PC-3 (cell line): ENCODE measurements at regions not wholly inside any gene's neighbourhood (a gene's known extent, or its start where the extent isn't known, plus 50 kb on each side); places are given as distances from the start of the nearest gene placed in this dataset.

Experiments
- ATAC-seq: fragments of 200-7000 bp; cut with Tn5 transposase; 2 replicates; pipeline ENCODE4 v1.9.1; 2020; ENCODE audit warnings: mild to moderate bottlenecking, moderate library complexity
- BruUV-seq: library from RNA; stranded (reverse); fragments of 400-500 nt; replicated peaks from 2 replicates; lab custom pipeline; 2021; lab: Mats Ljungman, UMichigan
- CTCF ChIA-PET: fragments of 300-600 bp; sonication (Branson Sonifier 250); formaldehyde crosslinking; loops from one replicate; lab custom pipeline; 2022; ENCODE audit warnings: antibody characterized with exemption; lab: Charles Lee
- POLR2A ChIA-PET: fragments of 300-600 bp; sonication (Branson Sonifier 250); formaldehyde crosslinking; loops from one replicate; lab custom pipeline; 2022; ENCODE audit warnings: antibody characterized with exemption; ENCODE audit not compliant: unreplicated experiment; lab: Charles Lee
- DNase-seq: peaks from one replicate; pipeline ENCODE4 v3.0.0-alpha.2; 2015
- H2AFZ ChIP-seq: fragments of 300-600 bp; sonication (generic); 2 replicates; pipeline ENCODE4 v1.6.0; 2016; ENCODE audit warnings: antibody characterized with exemption, low read length
- H3F3A ChIP-seq: fragments of 300-600 bp; sonication (generic); one replicate; pipeline ENCODE4 v1.6.0; 2017; ENCODE audit warnings: antibody characterized with exemption, low read length, control low read depth, mild to moderate bottlenecking; ENCODE audit not compliant: unreplicated experiment
- H3K27ac ChIP-seq: fragments of 300-600 bp; sonication (generic); 2 replicates; pipeline ENCODE4 v1.5.1; 2016; ENCODE audit warnings: mild to moderate bottlenecking, low read length
- H3K27me3 ChIP-seq: fragments of 300-600 bp; sonication (generic); 2 replicates; pipeline ENCODE4 v1.6.1; 2016; ENCODE audit warnings: low read length, mixed read lengths
- H3K36me3 ChIP-seq: fragments of 300-600 bp; sonication (generic); 2 replicates; pipeline ENCODE4 v1.6.1; 2016; ENCODE audit warnings: low read depth, mixed run types, low read length, mixed read lengths
- H3K4me1 ChIP-seq: fragments of 300-600 bp; sonication (generic); 2 replicates; pipeline ENCODE4 v1.5.1; 2016; ENCODE audit warnings: low read length; ENCODE audit not compliant: insufficient read depth
- H3K4me2 ChIP-seq: fragments of 300-600 bp; sonication (generic); 2 replicates; pipeline ENCODE4 v1.6.0; 2016; ENCODE audit warnings: low read length
- H3K4me3 ChIP-seq: fragments of 300-600 bp; sonication (generic); 2 replicates; pipeline ENCODE4 v1.5.1; 2016; ENCODE audit warnings: mild to moderate bottlenecking, low read length, mixed read lengths
- H3K79me2 ChIP-seq: fragments of 300-600 bp; sonication (generic); 2 replicates; pipeline ENCODE4 v1.6.1; 2017; ENCODE audit warnings: low read length, mixed read lengths
- H3K9ac ChIP-seq: fragments of 300-600 bp; sonication (generic); 2 replicates; pipeline ENCODE4 v1.6.0; 2016; ENCODE audit warnings: mild to moderate bottlenecking, low read length
- H3K9me2 ChIP-seq: fragments of 300-600 bp; sonication (generic); replicated peaks from 2 replicates; pipeline ENCODE4 v1.6.1; 2016; ENCODE audit warnings: mixed run types, low read length, mixed read lengths
- H3K9me3 ChIP-seq: fragments of 300-600 bp; sonication (generic); 2 replicates; pipeline ENCODE4 v1.6.1; 2016; ENCODE audit warnings: low read length, mixed read lengths
- H4K20me1 ChIP-seq: fragments of 300-600 bp; sonication (generic); 2 replicates; pipeline ENCODE4 v1.6.1; 2016; ENCODE audit warnings: low read length, mixed read lengths
- EZH2 ChIP-seq: fragments of 300-600 bp; sonication (generic); IDR thresholded peaks from one replicate; pipeline ENCODE4 v1.6.1; 2017; ENCODE audit warnings: antibody characterized with exemption, mild to moderate bottlenecking, low read length; ENCODE audit not compliant: unreplicated experiment
- EZH2phosphoT487 ChIP-seq: fragments of 300-600 bp; sonication (generic); IDR thresholded peaks from 2 replicates; pipeline ENCODE4 v1.6.1; 2018; ENCODE audit warnings: mild to moderate bottlenecking, antibody characterized with exemption, low read length, borderline replicate concordance
- intact Hi-C: fragments of 100-400 bp; cut with micrococcal nuclease; formaldehyde crosslinking; loops from 2 replicates; pipeline ENCODE4 v1.9.0; 2023
- TF ChIP-seq, protein P1 (sequence below): fragments of 300-600 bp; sonication (generic); conservative IDR thresholded peaks from 2 replicates; pipeline ENCODE4 v1.5.1; 2017; ENCODE audit warnings: antibody characterized with exemption, low read depth, mild to moderate bottlenecking, low read length

DNA sequence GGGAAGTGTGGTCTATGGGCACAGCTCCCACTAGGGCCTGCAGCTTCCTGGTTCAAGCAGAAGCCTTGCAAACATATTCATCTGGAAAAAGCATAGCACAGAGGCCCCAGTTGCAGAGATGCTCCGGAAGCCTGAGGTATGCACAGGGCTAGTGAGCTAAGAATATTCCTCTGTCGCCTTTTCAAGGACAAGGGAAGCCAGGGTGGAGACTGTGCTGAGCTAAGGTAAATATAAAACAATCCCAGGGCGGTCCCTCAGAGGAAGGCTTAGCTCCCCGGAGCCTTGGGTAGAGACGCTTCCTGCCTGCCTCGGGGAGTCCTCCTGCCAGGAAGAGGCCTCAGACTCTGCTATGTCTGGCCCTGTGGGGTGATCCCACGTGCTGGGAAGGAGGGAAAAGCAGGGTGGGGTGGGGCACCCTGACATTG lies 134.8 kb upstream of the FOXA2 start:
- H3K27me3 ChIP-seq, result peaks cover 5% of the 10 kb centered on the region; the same call in 1 of the 2 replicates
- no TSS peak for BruUV-seq
- H4K20me1 ChIP-seq, result no peaks in the 10 kb centered on the region
- no peaks in the 10 kb centered on the region for H3K9me2 ChIP-seq
- no peak overlapping the region for H3K9ac ChIP-seq
- CTCF ChIA-PET, result no interaction called here
- TF ChIP-seq EZH2phosphoT487 (no peak), EZH2 (no peak)
- TF ChIP-seq, protein P1, sequence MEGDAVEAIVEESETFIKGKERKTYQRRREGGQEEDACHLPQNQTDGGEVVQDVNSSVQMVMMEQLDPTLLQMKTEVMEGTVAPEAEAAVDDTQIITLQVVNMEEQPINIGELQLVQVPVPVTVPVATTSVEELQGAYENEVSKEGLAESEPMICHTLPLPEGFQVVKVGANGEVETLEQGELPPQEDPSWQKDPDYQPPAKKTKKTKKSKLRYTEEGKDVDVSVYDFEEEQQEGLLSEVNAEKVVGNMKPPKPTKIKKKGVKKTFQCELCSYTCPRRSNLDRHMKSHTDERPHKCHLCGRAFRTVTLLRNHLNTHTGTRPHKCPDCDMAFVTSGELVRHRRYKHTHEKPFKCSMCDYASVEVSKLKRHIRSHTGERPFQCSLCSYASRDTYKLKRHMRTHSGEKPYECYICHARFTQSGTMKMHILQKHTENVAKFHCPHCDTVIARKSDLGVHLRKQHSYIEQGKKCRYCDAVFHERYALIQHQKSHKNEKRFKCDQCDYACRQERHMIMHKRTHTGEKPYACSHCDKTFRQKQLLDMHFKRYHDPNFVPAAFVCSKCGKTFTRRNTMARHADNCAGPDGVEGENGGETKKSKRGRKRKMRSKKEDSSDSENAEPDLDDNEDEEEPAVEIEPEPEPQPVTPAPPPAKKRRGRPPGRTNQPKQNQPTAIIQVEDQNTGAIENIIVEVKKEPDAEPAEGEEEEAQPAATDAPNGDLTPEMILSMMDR, result no peak
- H3K36me3 ChIP-seq, result no peaks in the 10 kb centered on the region
- H3K4me3 ChIP-seq, result no peak overlapping the region
- DNase-seq (no peak), ATAC-seq (no peak)
- POLR2A ChIA-PET, result no interaction called here
- no peak overlapping the region for H2AFZ ChIP-seq
- H3K9me3 ChIP-seq, result no peaks in the 10 kb centered on the region
- H3F3A ChIP-seq, result no peaks in the 10 kb centered on the region
- H3K79me2 ChIP-seq, result no peaks in the 10 kb centered on the region
- H3K27ac ChIP-seq, result no peak overlapping the region
- H3K4me2 ChIP-seq, result no peak overlapping the region
- H3K4me1 ChIP-seq, result peaks cover 19% of the 10 kb centered on the region
- intact Hi-C loops, result no loop called here

DNA sequence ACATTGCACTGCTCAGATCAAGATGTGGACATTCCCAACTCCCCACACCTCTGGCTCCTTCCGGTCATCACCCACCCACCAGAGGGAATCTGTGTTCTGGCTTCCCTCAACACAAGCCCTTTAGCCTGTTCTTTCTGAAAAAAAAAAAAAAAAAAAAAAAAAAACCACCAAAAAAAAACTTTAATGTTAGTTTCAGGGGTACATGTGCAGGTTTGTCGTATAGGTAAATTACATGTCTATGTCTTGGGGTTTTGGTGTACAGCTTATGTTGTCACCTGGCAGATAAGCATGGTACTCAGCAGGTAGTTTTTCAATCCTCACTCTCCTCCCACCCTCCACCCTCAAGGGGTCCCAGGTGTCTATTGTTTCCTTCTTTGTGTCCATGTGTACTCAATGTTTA lies 135.8 kb upstream of the FOXA2 start:
- Histone ChIP-seq H3K4me2 (no peak overlapping the region), H3K4me3 (no peak overlapping the region), H4K20me1 (no peaks in the 10 kb centered on the region), H3K4me1 (peaks cover 19% of the 10 kb centered on the region), H3K27ac (no peak overlapping the region), H2AFZ (no peak overlapping the region), H3K36me3 (no peaks in the 10 kb centered on the region), H3K27me3 (peaks cover 5% of the 10 kb centered on the region; the same call in 1 of the 2 replicates), H3K9me2 (no peaks in the 10 kb centered on the region), H3F3A (no peaks in the 10 kb centered on the region), H3K9ac (no peak overlapping the region), H3K79me2 (no peaks in the 10 kb centered on the region), H3K9me3 (no peaks in the 10 kb centered on the region)
- DNase-seq (no peak), ATAC-seq (no peak)
- BruUV-seq, result no TSS peak
- CTCF ChIA-PET, result no interaction called here
- POLR2A ChIA-PET, result no interaction called here
- intact Hi-C loops, result no loop called here
- TF ChIP-seq EZH2, result no peak
- TF ChIP-seq, protein P1, result no peak
- no peak for TF ChIP-seq EZH2phosphoT487

DNA sequence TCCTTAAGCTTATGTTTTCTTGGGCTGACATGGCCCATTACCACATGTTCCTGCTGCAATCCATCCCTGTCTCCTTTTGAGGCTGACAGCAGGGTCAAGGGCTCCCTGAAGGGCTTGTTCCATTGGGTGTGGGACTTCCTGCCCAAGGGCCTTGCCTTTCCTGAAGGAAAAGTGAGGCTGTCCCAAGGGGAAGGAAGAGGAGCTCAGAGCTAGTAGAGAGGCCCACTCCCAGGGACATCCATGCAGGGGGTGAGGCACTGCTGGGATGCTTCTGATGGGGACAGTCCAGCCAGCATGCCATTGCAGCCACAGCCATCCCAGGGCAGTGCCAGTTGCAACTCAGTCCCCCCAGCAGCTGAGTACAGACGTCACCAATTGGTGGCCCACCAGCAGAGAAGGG lies 138.4 kb upstream of the FOXA2 start:
- ATAC-seq (no peak), DNase-seq (no peak)
- CTCF ChIA-PET, result no interaction called here
- Histone ChIP-seq H3K9ac (no peak overlapping the region), H3K4me2 (no peak overlapping the region), H3K4me3 (no peak overlapping the region), H3K27ac (no peak overlapping the region), H3K36me3 (no peaks in the 10 kb centered on the region), H2AFZ (no peak overlapping the region), H3K4me1 (peaks cover 4% of the 10 kb centered on the region), H3K9me2 (no peaks in the 10 kb centered on the region), H3F3A (no peaks in the 10 kb centered on the region), H3K9me3 (no peaks in the 10 kb centered on the region), H4K20me1 (no peaks in the 10 kb centered on the region), H3K79me2 (no peaks in the 10 kb centered on the region), H3K27me3 (peaks cover 5% of the 10 kb centered on the region; the same call in 1 of the 2 replicates)
- BruUV-seq, result no TSS peak
- intact Hi-C loops, result no loop called here
- POLR2A ChIA-PET, result no interaction called here
- TF ChIP-seq EZH2phosphoT487 (no peak), EZH2 (no peak)
- TF ChIP-seq, protein P1, result no peak
